HepG2 (cell line): ENCODE measurements at regions not wholly inside any gene's neighbourhood (a gene's known extent, or its start where the extent isn't known, plus 50 kb on each side); places are given as distances from the start of the nearest gene placed in this dataset.

Source experiments
- ATAC-seq: fragments of 200-7000 bp; cut with Tn5 transposase; 3 replicates; pipeline ENCODE4 v1.9.1; 2020; ENCODE audit warnings: mild to moderate bottlenecking, moderate library complexity
- BruUV-seq: library from RNA; stranded (reverse); fragments of 400-500 nt; replicated peaks from 2 replicates; lab custom pipeline; 2021; lab: Mats Ljungman, UMichigan
- CTCF ChIA-PET: fragments of 300-600 bp; formaldehyde crosslinking; extraction: SDS; loops from one replicate; lab custom pipeline; 2021; ENCODE audit warnings: low total read pairs, inconsistent platforms, low intra/inter-chr PET ratio; lab: Yijun Ruan, JAX
- POLR2A ChIA-PET: fragments of 350-600 bp; sonication (Branson Sonifier 250); formaldehyde crosslinking; loops from one replicate; lab custom pipeline; 2020; ENCODE audit warnings: antibody characterized with exemption, inconsistent platforms; lab: Yijun Ruan, JAX
- DNase-seq: peaks from one replicate; pipeline ENCODE4 v3.0.0-alpha.2; 2015; ENCODE audit warnings: low spot score
- FAIRE-seq: peaks from 3 replicates; lab custom pipeline; 2011; peaks lifted over from hg19 to GRCh38; lab: Jason Lieb, UNC
- H2AFZ ChIP-seq: one replicate; pipeline ENCODE4 v1.6.1; 2011; ENCODE audit warnings: low read length, inconsistent platforms
- H3K27ac ChIP-seq: fragments of 300-600 bp; 3 replicates; pipeline ENCODE4 v1.8.0; 2011; ENCODE audit warnings: mixed run types, mild to moderate bottlenecking, mixed read lengths, low read length, inconsistent platforms; ENCODE audit not compliant: insufficient read depth; ENCODE audit errors: extremely low read length
- H3K27me3 ChIP-seq, 2 experiments: fragments of 200-600 bp in 1 of 2; 2 replicates in 1 of 2; 3 replicates in 1 of 2; pipeline versions ENCODE4 v1.6.0 to v1.8.0; 2011; ENCODE audit warnings: low read length in 2 of 2, mild to moderate bottlenecking in 2 of 2, moderate library complexity in 2 of 2, inconsistent platforms in 1 of 2; ENCODE audit not compliant: insufficient read depth in 2 of 2, control insufficient read depth in 1 of 2
- H3K36me3 ChIP-seq, 2 experiments: fragments of 200-600 bp in 1 of 2; replicated peaks in 1 of 2; 2 replicates in 1 of 2; 3 replicates in 1 of 2; pipeline versions ENCODE4 v1.5.1 to v1.8.0; 2011; ENCODE audit warnings: low read length in 2 of 2, inconsistent platforms in 1 of 2; ENCODE audit not compliant: insufficient read depth in 2 of 2, control insufficient read depth in 1 of 2
- H3K4me1 ChIP-seq: 2 replicates; pipeline ENCODE4 v1.5.1; 2012; ENCODE audit warnings: low read length, inconsistent platforms; ENCODE audit not compliant: insufficient read depth
- H3K4me2 ChIP-seq: 2 replicates; pipeline ENCODE4 v1.6.0; 2011; ENCODE audit warnings: low read depth, low read length, inconsistent platforms
- H3K4me3 ChIP-seq, 3 experiments: fragments of 200-600 bp in 1 of 3; sonication (generic), shearing (Covaris generic) in 1 of 3; replicated peaks in 1 of 3; 2 replicates each; pipeline ENCODE4 v1.5.1; 2011 to 2016; ENCODE audit warnings: low read length in 3 of 3, inconsistent platforms in 2 of 3, low read depth in 2 of 3, mild to moderate bottlenecking in 2 of 3, control low read depth in 1 of 3, mixed read lengths in 1 of 3; ENCODE audit not compliant: insufficient read depth in 1 of 3
- H3K79me2 ChIP-seq: one replicate; pipeline ENCODE4 v1.6.1; 2011; ENCODE audit warnings: low read length, inconsistent platforms; ENCODE audit not compliant: insufficient read depth
- H3K9ac ChIP-seq: 2 replicates; pipeline ENCODE4 v1.6.0; 2011; ENCODE audit warnings: mild to moderate bottlenecking, low read depth, low read length, inconsistent platforms; ENCODE audit not compliant: insufficient read depth
- H3K9me3 ChIP-seq: 2 replicates; pipeline ENCODE4 v1.5.1; 2012; ENCODE audit warnings: mild to moderate bottlenecking, low read length
- H4K20me1 ChIP-seq: 2 replicates; pipeline ENCODE4 v1.6.0; 2011; ENCODE audit warnings: inconsistent platforms, mild to moderate bottlenecking, low read length, moderate library complexity; ENCODE audit not compliant: insufficient read depth
- CBFB ChIP-seq: sonication (generic); formaldehyde crosslinking; IDR thresholded peaks from 2 replicates; pipeline ENCODE4 v1.4.0; 2020; ENCODE audit warnings: missing genetic modification reagents
- CTCF ChIP-seq: sonication (generic); formaldehyde crosslinking; IDR thresholded peaks from 2 replicates; pipeline ENCODE4 v1.5.0; 2020; ENCODE audit warnings: mild to moderate bottlenecking, missing genetic modification reagents, moderate library complexity
- FOSL2 ChIP-seq: sonication (generic); formaldehyde crosslinking; IDR thresholded peaks from 2 replicates; pipeline ENCODE4 v1.4.0; 2020; ENCODE audit warnings: missing genetic modification reagents
- HNRNPK ChIP-seq: fragments of 200-400 bp; formaldehyde crosslinking; IDR thresholded peaks from 2 replicates; pipeline ENCODE4 v1.6.1; 2018; ENCODE audit warnings: low read length, low read depth, moderate library complexity, mild to moderate bottlenecking; ENCODE audit not compliant: poor library complexity, severe bottlenecking
- MIER3 ChIP-seq: IDR thresholded peaks from 2 replicates; pipeline ENCODE4 v1.6.1; 2016; ENCODE audit warnings: missing compliant biosample characterization, borderline replicate concordance
- POLR2A ChIP-seq, 2 experiments: IDR thresholded peaks; 2 replicates each; pipeline ENCODE4 v1.6.1; 2011; ENCODE audit warnings: low read depth in 2 of 2, low read length in 2 of 2, mild to moderate bottlenecking in 1 of 2, moderate library complexity in 1 of 2; ENCODE audit not compliant: insufficient read depth in 1 of 2
- SIX1 ChIP-seq: sonication (generic); formaldehyde crosslinking; IDR thresholded peaks from 2 replicates; pipeline ENCODE4 v1.4.0; 2020; ENCODE audit warnings: missing genetic modification reagents, borderline replicate concordance
- SNAPC2 ChIP-seq: sonication (generic); formaldehyde crosslinking; IDR thresholded peaks from 2 replicates; pipeline ENCODE4 v1.8.1; 2022; ENCODE audit warnings: mild to moderate bottlenecking, missing genetic modification reagents
- STAG1 ChIP-seq: sonication (generic); formaldehyde crosslinking; IDR thresholded peaks from 2 replicates; pipeline ENCODE4 v1.4.0; 2020; ENCODE audit warnings: missing genetic modification reagents
- ZNF280D ChIP-seq: sonication (generic); formaldehyde crosslinking; IDR thresholded peaks from 2 replicates; pipeline ENCODE4 v1.5.1; 2020; ENCODE audit warnings: mild to moderate bottlenecking, missing genetic modification reagents
- ZNF282 ChIP-seq: fragments of 450-650 bp; IDR thresholded peaks from 2 replicates; pipeline ENCODE4 v1.6.1; 2018; ENCODE audit not compliant: partially characterized antibody
- ZNF30 ChIP-seq: sonication (generic); formaldehyde crosslinking; IDR thresholded peaks from 2 replicates; pipeline ENCODE4 v1.5.0; 2020; ENCODE audit warnings: mild to moderate bottlenecking, missing genetic modification reagents
- ZNF552 ChIP-seq: sonication (generic); formaldehyde crosslinking; IDR thresholded peaks from 2 replicates; pipeline ENCODE4 v1.9.0; 2022; ENCODE audit warnings: missing genetic modification reagents, mild to moderate bottlenecking, borderline replicate concordance
- ZNF7 ChIP-seq: IDR thresholded peaks from 2 replicates; pipeline ENCODE4 v1.6.1; 2016; ENCODE audit warnings: missing biosample characterization, missing genetic modification reagents
- ZSCAN30 ChIP-seq: sonication (generic); formaldehyde crosslinking; IDR thresholded peaks from 2 replicates; pipeline ENCODE4 v1.5.0; 2020; ENCODE audit warnings: mild to moderate bottlenecking, missing genetic modification reagents
- WGBS: methylation state at CpG from one replicate; pipeline ENCODE4 v1.1.6; 2017; ENCODE audit warnings: low lambda C conversion rate; 5-methylcytosine and 5-hydroxymethylcytosine counted together
- in situ Hi-C: cut with HindIII; loops from 2 replicates; pipeline ENCODE4 v1.10.0; 2017; ENCODE audit warnings: low pct_unique_long_range_greater_than_20kb; ENCODE audit not compliant: extremely low pct_ligation_motif_present
- intact Hi-C: fragments of 100-400 bp; cut with micrococcal nuclease; formaldehyde crosslinking; loops from one replicate; pipeline ENCODE4 v1.10.0; 2022; ENCODE audit not compliant: unreplicated experiment
- TF ChIP-seq, protein P1 (sequence below): sonication (generic); formaldehyde crosslinking; IDR thresholded peaks from 2 replicates; pipeline ENCODE4 v1.8.0; 2023; ENCODE audit warnings: mild to moderate bottlenecking, missing genetic modification reagents

- no peaks in the 10 kb centered on the region for H3K4me1 ChIP-seq
- H3K9ac ChIP-seq: no peak overlapping the region
- FAIRE-seq: peak; percentile 76
- intact Hi-C loops: loop anchor here (1.0 kb wide), 1 partner anchor 400 kb away; no protein-coding TSS in a partner anchor
- DNase-seq: peak; percentile 14
- H3K36me3 ChIP-seq: no peaks in the 10 kb centered on the region
- CTCF ChIA-PET: no interaction called here
- peak; percentile 80 for ATAC-seq
- no peak overlapping the region for H3K4me3 ChIP-seq
- H4K20me1 ChIP-seq: no peaks in the 10 kb centered on the region
- no peak overlapping the region for H3K4me2 ChIP-seq
- no peak for TF ChIP-seq ZNF30 (CRISPR knock-in tag)
- TF ChIP-seq, protein P1, sequence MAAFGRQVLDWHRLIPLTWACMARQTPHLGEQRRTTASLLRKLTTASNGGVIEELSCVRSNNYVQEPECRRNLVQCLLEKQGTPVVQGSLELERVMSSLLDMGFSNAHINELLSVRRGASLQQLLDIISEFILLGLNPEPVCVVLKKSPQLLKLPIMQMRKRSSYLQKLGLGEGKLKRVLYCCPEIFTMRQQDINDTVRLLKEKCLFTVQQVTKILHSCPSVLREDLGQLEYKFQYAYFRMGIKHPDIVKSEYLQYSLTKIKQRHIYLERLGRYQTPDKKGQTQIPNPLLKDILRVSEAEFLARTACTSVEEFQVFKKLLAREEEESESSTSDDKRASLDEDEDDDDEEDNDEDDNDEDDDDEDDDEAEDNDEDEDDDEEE: no peak
- no peak for TF ChIP-seq SNAPC2 (CRISPR knock-in tag)
- TF ChIP-seq FOSL2 (CRISPR knock-in tag): no peak
- no peak for TF ChIP-seq POLR2A (IDR thresholded peaks at IDR 0.05; ENCODE audit: insufficient read depth in 1 of 2, low read depth in 2 of 2, low read length in 2 of 2)
- no peak for TF ChIP-seq CBFB (CRISPR knock-in tag)
- no peak for TF ChIP-seq ZNF7 (CRISPR knock-in tag)
- TF ChIP-seq ZNF282: no peak
- TF ChIP-seq STAG1 (CRISPR knock-in tag): peak; percentile 50
- TF ChIP-seq ZNF552: no peak
- TF ChIP-seq SIX1 (CRISPR knock-in tag): no peak
- TF ChIP-seq MIER3 (CRISPR knock-in tag): no peak
- TF ChIP-seq CTCF: peak; percentile 44
- TF ChIP-seq HNRNPK: no peak
- no peak for TF ChIP-seq ZNF280D
- no peak for TF ChIP-seq ZSCAN30 (CRISPR knock-in tag)
- TF ChIP-seq, all 625 proteins: peak for 2
- Histone ChIP-seq H2AFZ (no peak overlapping the region), H3K27me3 (no peaks in the 10 kb centered on the region), H3K79me2 (no peaks in the 10 kb centered on the region), H3K9me3 (no peaks in the 10 kb centered on the region), H3K27ac (no peak overlapping the region)
- in situ Hi-C loops: loop anchor here (25.0 kb wide), 1 partner anchor 407 kb away; no protein-coding TSS in a partner anchor
- POLR2A ChIA-PET: no interaction called here
- no TSS peak for BruUV-seq
- 14% methylated on average over 3 of the region's 3 CpGs for WGBS
Measured at GRCh38 chr13:81929988-81930387, 1589.1 kb upstream of the SPRY2 start.
